ENCODE measurements at regions not wholly inside any gene's neighbourhood (a gene's known extent, or its start where the extent isn't known, plus 50 kb on each side); places are given as distances from the start of the nearest gene placed in this dataset.
"Not testable (repeated sequence)": the region's sequence is repeated elsewhere in the genome, so short reads cannot be mapped to it uniquely, and the experiment has no call there.

GRCh38 chr15:38002883-38003477 is 68.5 kb downstream of the TMCO5A start:
- no peak for FAIRE-seq

- no peak for FAIRE-seq
Observed at GRCh38 chr15:38004218-38004861, 69.9 kb downstream of the TMCO5A start.

- no peak for FAIRE-seq
Observed at GRCh38 chr15:38005953-38006808, 71.7 kb downstream of the TMCO5A start.

- FAIRE-seq: no peak
Observed at GRCh38 chr15:38010395-38010794, 76.0 kb downstream of the TMCO5A start.

- no peak for FAIRE-seq
Observed at GRCh38 chr15:38012894-38013293, 78.5 kb downstream of the TMCO5A start.

- no peak for FAIRE-seq
Observed at GRCh38 chr15:38017721-38018120, 83.3 kb downstream of the TMCO5A start.

- no peak for FAIRE-seq
Observed at GRCh38 chr15:38019066-38019465, 84.6 kb downstream of the TMCO5A start.

- no peak for FAIRE-seq
Observed at GRCh38 chr15:38021259-38021658, 86.8 kb downstream of the TMCO5A start.

- no peak for FAIRE-seq
Observed at GRCh38 chr15:38024293-38025091, 90.1 kb downstream of the TMCO5A start.

GRCh38 chr15:38025656-38026055 is 91.2 kb downstream of the TMCO5A start:
- FAIRE-seq: not testable (repeated sequence)

- FAIRE-seq: no peak
Observed at GRCh38 chr15:38028869-38029268, 94.4 kb downstream of the TMCO5A start.

GRCh38 chr15:38029736-38030135 is 95.3 kb downstream of the TMCO5A start:
- no peak for FAIRE-seq

GRCh38 chr15:38030609-38031008 is 96.2 kb downstream of the TMCO5A start:
- no peak for FAIRE-seq

- no peak for FAIRE-seq
Observed at GRCh38 chr15:38035701-38036100, 101.3 kb downstream of the TMCO5A start.

GRCh38 chr15:38036790-38037338 is 102.4 kb downstream of the TMCO5A start:
- FAIRE-seq: no peak

- FAIRE-seq: no peak
Observed at GRCh38 chr15:38038659-38039442, 104.4 kb downstream of the TMCO5A start.

GRCh38 chr15:38040615-38041014 is 106.2 kb downstream of the TMCO5A start:
- no peak for FAIRE-seq

GRCh38 chr15:38041576-38041975 is 107.1 kb downstream of the TMCO5A start:
- no peak for FAIRE-seq

GRCh38 chr15:38042211-38042610 is 107.8 kb downstream of the TMCO5A start:
- FAIRE-seq: no peak

GRCh38 chr15:38042707-38043445 is 108.4 kb downstream of the TMCO5A start:
- FAIRE-seq: no peak

All from islet of Langerhans (tissue), 1 donor.